GM23248 (cell line): ENCODE measurements at regions not wholly inside any gene's neighbourhood (a gene's known extent, or its start where the extent isn't known, plus 50 kb on each side); places are given as distances from the start of the nearest gene placed in this dataset.

Source experiments
- EZH2 ChIP-seq: fragments of 200-600 bp; sonication (generic); IDR thresholded peaks from 2 replicates; pipeline ENCODE4 v1.6.1; 2018; ENCODE audit warnings: antibody characterized with exemption, mild to moderate bottlenecking; ENCODE audit not compliant: insufficient read depth, poor library complexity, severe bottlenecking
- EZH2phosphoT487 ChIP-seq: fragments of 200-600 bp; sonication (generic); IDR thresholded peaks from 2 replicates; pipeline ENCODE4 v1.6.1; 2018; ENCODE audit warnings: antibody characterized with exemption, moderate library complexity, mild to moderate bottlenecking, low read depth; ENCODE audit not compliant: insufficient read depth

DNA sequence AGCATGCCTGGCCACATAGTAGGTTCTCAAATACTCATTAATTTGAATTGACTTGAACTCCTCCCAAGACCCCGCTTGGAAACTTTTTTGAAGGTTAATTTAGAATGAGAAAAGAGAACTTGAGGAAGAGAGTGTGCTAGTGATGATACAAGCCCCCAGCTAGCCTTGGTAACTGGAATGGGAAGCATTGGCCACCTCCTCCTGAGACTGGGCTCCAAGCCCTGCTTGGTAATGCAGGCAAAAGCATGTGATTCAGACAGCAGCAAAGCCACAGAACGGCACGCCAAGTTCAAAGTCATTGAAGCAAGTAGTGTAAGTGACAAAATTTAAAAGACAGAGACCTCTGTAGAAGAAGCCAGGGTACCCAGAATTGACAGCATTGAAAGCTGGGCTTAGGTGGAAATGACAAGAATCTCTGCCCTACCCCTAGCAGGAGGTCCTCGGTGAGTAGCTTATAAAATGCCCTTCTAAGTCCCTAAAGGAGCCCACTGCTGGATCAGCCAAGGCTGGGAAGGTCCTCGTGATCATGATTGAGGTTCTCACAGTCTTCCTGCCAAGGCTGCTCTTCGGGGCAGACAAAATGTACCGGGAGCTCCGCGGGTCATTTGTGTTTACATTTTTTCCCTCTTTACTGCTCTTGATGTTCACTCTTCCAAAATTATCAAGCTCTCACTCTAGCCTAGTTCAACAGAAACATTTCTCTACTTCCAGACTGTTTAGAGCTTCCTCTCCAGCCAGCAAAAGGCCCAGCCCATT is 99.4 kb downstream of the TSEN15 start:
- no peak for TF ChIP-seq EZH2
- TF ChIP-seq EZH2phosphoT487, result no peak
